Tibial nerve (tissue), 4 donors: ENCODE measurements at regions not wholly inside any gene's neighbourhood (a gene's known extent, or its start where the extent isn't known, plus 50 kb on each side); places are given as distances from the start of the nearest gene placed in this dataset.

Experiments
- DNase-seq, 2 donors: peaks; one replicate each; pipeline ENCODE4 v3.0.0-alpha.2; 2019; ENCODE audit warnings: low spot score in 2 of 2
- H3K27ac ChIP-seq, 4 donors: fragments of 200-600 bp; sonication (generic) in 3 of 4; one replicate each; pipeline ENCODE4 v1.5.1; 2017 to 2019; ENCODE audit warnings: mild to moderate bottlenecking in 1 of 4
- H3K27me3 ChIP-seq, 2 donors: fragments of 200-600 bp; sonication (generic) in 1 of 2; one replicate each; pipeline versions ENCODE4 v1.5.1 to v1.6.0; 2017 to 2019
- H3K36me3 ChIP-seq, 3 donors: fragments of 200-600 bp; sonication (generic); one replicate each; pipeline ENCODE4 v1.5.1; 2018 to 2019
- H3K4me1 ChIP-seq, 4 donors: fragments of 200-600 bp; sonication (generic) in 3 of 4; one replicate each; pipeline ENCODE4 v1.5.1; 2017 to 2019
- H3K4me3 ChIP-seq, 4 donors: fragments of 200-600 bp; sonication (generic) in 3 of 4; one replicate each; pipeline ENCODE4 v1.5.1; 2017 to 2019; ENCODE audit warnings: mild to moderate bottlenecking in 1 of 4, moderate library complexity in 1 of 4
- H3K9me3 ChIP-seq, 4 donors: fragments of 200-600 bp; sonication (generic) in 3 of 4; one replicate each; pipeline ENCODE4 v1.5.1; 2017 to 2019
- CTCF ChIP-seq, 5 experiments: fragments of 200-600 bp in 3 of 5; fragments of 450-650 bp in 2 of 5; sonication (generic) in 3 of 5; IDR thresholded peaks; one replicate each; pipeline ENCODE4 v1.5.1; 2016 to 2019; ENCODE audit warnings: antibody characterized with exemption in 5 of 5, mild to moderate bottlenecking in 3 of 5, moderate library complexity in 2 of 5
- EP300 ChIP-seq, 2 donors: sonication (generic); formaldehyde crosslinking; IDR thresholded peaks; one replicate each; pipeline ENCODE4 v1.6.1; 2017; ENCODE audit warnings: antibody characterized with exemption in 2 of 2, mild to moderate bottlenecking in 1 of 2
- POLR2A ChIP-seq, 2 donors: fragments of 450-650 bp; IDR thresholded peaks; one replicate each; pipeline ENCODE4 v1.6.1; 2017; ENCODE audit warnings: antibody characterized with exemption in 2 of 2, mild to moderate bottlenecking in 2 of 2, moderate library complexity in 2 of 2
- WGBS, 2 donors: methylation state at CpG; one replicate each; pipeline ENCODE4 v1.1.5; 2018; 5-methylcytosine and 5-hydroxymethylcytosine counted together

- Histone ChIP-seq H3K27me3 (no peaks in the 10 kb centered on the region), H3K36me3 (no peaks in the 10 kb centered on the region), H3K4me1 (no peaks in the 10 kb centered on the region), H3K4me3 (no peak overlapping the region), H3K9me3 (no peaks in the 10 kb centered on the region), H3K27ac (no peak overlapping the region)
- TF ChIP-seq CTCF (IDR thresholded peaks at IDR 0.05), result no peak
- no peak for TF ChIP-seq EP300 (IDR thresholded peaks at IDR 0.05)
- TF ChIP-seq POLR2A (IDR thresholded peaks at IDR 0.05), result no peak
- DNase-seq, result no peak
- WGBS, 2 donors, result 85 to 95% methylated on average over 1 of the region's 1 CpG
Measured at GRCh38 chr21:24014381-24014780, 1592.9 kb downstream of the MRPL39 start.

- Histone ChIP-seq H3K36me3 (no peaks in the 10 kb centered on the region), H3K4me1 (no peaks in the 10 kb centered on the region), H3K27ac (no peak overlapping the region), H3K9me3 (no peaks in the 10 kb centered on the region), H3K4me3 (no peak overlapping the region), H3K27me3 (no peaks in the 10 kb centered on the region)
- 76 to 79% methylated on average over 5 of the region's 5 CpGs for WGBS, 2 donors
- no peak for DNase-seq
- TF ChIP-seq EP300 (IDR thresholded peaks at IDR 0.05) (no peak), CTCF (IDR thresholded peaks at IDR 0.05) (no peak), POLR2A (IDR thresholded peaks at IDR 0.05) (no peak)
Measured at GRCh38 chr21:24011087-24011486, 1596.2 kb downstream of the MRPL39 start.

GRCh38 chr21:24007592-24007991, 1599.7 kb downstream of the MRPL39 start:
- H3K9me3 ChIP-seq, result no peaks in the 10 kb centered on the region
- DNase-seq, result no peak
- no peaks in the 10 kb centered on the region for H3K36me3 ChIP-seq
- no peaks in the 10 kb centered on the region for H3K27me3 ChIP-seq
- H3K4me3 ChIP-seq, result no peak overlapping the region
- H3K4me1 ChIP-seq, result no peaks in the 10 kb centered on the region
- TF ChIP-seq EP300 (IDR thresholded peaks at IDR 0.05) (no peak), POLR2A (IDR thresholded peaks at IDR 0.05) (no peak)
- H3K27ac ChIP-seq, result no peak overlapping the region
- WGBS, 2 donors, result 86 to 89% methylated on average over 5 of the region's 5 CpGs

- DNase-seq, result no peak
- H3K4me3 ChIP-seq, result no peak overlapping the region
Measured at GRCh38 chr21:23986987-23987386, 1620.3 kb downstream of the MRPL39 start.

GRCh38 chr21:23986214-23986613, 1621.1 kb downstream of the MRPL39 start:
- H3K4me1 ChIP-seq, result no peaks in the 10 kb centered on the region
- TF ChIP-seq CTCF (IDR thresholded peaks at IDR 0.05) (no peak), EP300 (IDR thresholded peaks at IDR 0.05) (no peak), POLR2A (IDR thresholded peaks at IDR 0.05) (no peak)
- 68% methylated on average over 2 of the region's 2 CpGs for WGBS, 2 donors
- H3K27ac ChIP-seq, result no peak overlapping the region
- peaks cover 0 to 5% (median 0%) of the 10 kb centered on the region in 4 donors for H3K9me3 ChIP-seq
- H3K4me3 ChIP-seq, result no peak overlapping the region
- H3K36me3 ChIP-seq, result no peaks in the 10 kb centered on the region
- no peaks in the 10 kb centered on the region for H3K27me3 ChIP-seq
- DNase-seq, result no peak

More at GRCh38 chr21:23986987-23987386, 1620.3 kb downstream of the MRPL39 start:
- Histone ChIP-seq H3K4me1 (no peaks in the 10 kb centered on the region), H3K9me3 (peaks cover 0 to 5% (median 0%) of the 10 kb centered on the region in 4 donors), H3K27ac (no peak overlapping the region), H3K36me3 (no peaks in the 10 kb centered on the region), H3K27me3 (no peaks in the 10 kb centered on the region)
- TF ChIP-seq EP300 (IDR thresholded peaks at IDR 0.05) (no peak), CTCF (IDR thresholded peaks at IDR 0.05) (no peak), POLR2A (IDR thresholded peaks at IDR 0.05) (no peak)

GRCh38 chr21:23982546-23982945, 1624.7 kb downstream of the MRPL39 start:
- Histone ChIP-seq H3K9me3 (peaks cover 0 to 5% (median 0%) of the 10 kb centered on the region in 4 donors), H3K27ac (no peak overlapping the region), H3K36me3 (no peaks in the 10 kb centered on the region), H3K27me3 (no peaks in the 10 kb centered on the region), H3K4me1 (no peaks in the 10 kb centered on the region), H3K4me3 (no peak overlapping the region)
- no peak for TF ChIP-seq CTCF (IDR thresholded peaks at IDR 0.05)
- no peak for TF ChIP-seq EP300 (IDR thresholded peaks at IDR 0.05)
- TF ChIP-seq POLR2A (IDR thresholded peaks at IDR 0.05), result no peak
- no peak for DNase-seq
- WGBS, 2 donors, result 82 to 83% methylated on average over 4 of the region's 4 CpGs
